SK-N-SH treated with all-trans-retinoic acid at 6 μM for 48 hours (cell line): ENCODE measurements at regions not wholly inside any gene's neighbourhood (a gene's known extent, or its start where the extent isn't known, plus 50 kb on each side); places are given as distances from the start of the nearest gene placed in this dataset.
"Not testable (repeated sequence)": the region's sequence is repeated elsewhere in the genome, so short reads cannot be mapped to it uniquely, and the experiment has no call there.

ENCODE experiments used
- ATAC-seq: fragments of 200-7000 bp; cut with Tn5 transposase; 3 replicates; pipeline ENCODE4 v1.9.1; 2020; ENCODE audit warnings: mild to moderate bottlenecking, moderate library complexity
- BACH2 ChIP-seq: fragments of 250-450 bp; sonication (Bioruptor Pico); IDR thresholded peaks from 2 replicates; pipeline ENCODE4 v1.9.0; 2021; ENCODE audit warnings: mild to moderate bottlenecking, borderline replicate concordance
- ESRRG ChIP-seq: fragments of 250-450 bp; sonication (Bioruptor Pico); IDR thresholded peaks from 2 replicates; pipeline ENCODE4 v1.6.1; 2021; ENCODE audit warnings: mild to moderate bottlenecking
- ISL1 ChIP-seq: fragments of 250-450 bp; sonication (Bioruptor Pico); IDR thresholded peaks from 2 replicates; pipeline ENCODE4 v2.1.2; 2022; ENCODE audit warnings: mild to moderate bottlenecking, moderate library complexity
- OSR1 ChIP-seq: fragments of 250-450 bp; sonication (Bioruptor Pico); IDR thresholded peaks from 2 replicates; pipeline ENCODE4 v1.8.0; 2022; ENCODE audit warnings: moderate library complexity, mild to moderate bottlenecking, inconsistent platforms
- POU6F1 ChIP-seq: fragments of 250-450 bp; sonication (Bioruptor Pico); IDR thresholded peaks from 2 replicates; pipeline ENCODE4 v1.8.0; 2021; ENCODE audit warnings: low read depth, mild to moderate bottlenecking, moderate library complexity, borderline replicate concordance
- PPARA ChIP-seq: fragments of 250-450 bp; sonication (Bioruptor Pico); IDR thresholded peaks from 2 replicates; pipeline ENCODE4 v1.5.0; 2020; ENCODE audit warnings: mild to moderate bottlenecking, borderline replicate concordance
- SNAI2 ChIP-seq: fragments of 250-450 bp; sonication (Bioruptor Pico); IDR thresholded peaks from 2 replicates; pipeline ENCODE4 v1.5.0; 2020; ENCODE audit warnings: mild to moderate bottlenecking, moderate library complexity
- TOX ChIP-seq: fragments of 250-450 bp; sonication (Bioruptor Pico); IDR thresholded peaks from 2 replicates; pipeline ENCODE4 v1.8.0; 2021; ENCODE audit warnings: mild to moderate bottlenecking, moderate library complexity, borderline replicate concordance
- TSHZ2 ChIP-seq: fragments of 250-450 bp; sonication (Bioruptor Pico); IDR thresholded peaks from 2 replicates; pipeline ENCODE4 v1.5.0; 2020; ENCODE audit warnings: mild to moderate bottlenecking, moderate library complexity
- ZC3H10 ChIP-seq: fragments of 250-450 bp; sonication (Bioruptor Pico); IDR thresholded peaks from 2 replicates; pipeline ENCODE4 v1.5.1; 2021; ENCODE audit warnings: mild to moderate bottlenecking, moderate library complexity
- ZFP3 ChIP-seq: fragments of 250-450 bp; sonication (Bioruptor Pico); IDR thresholded peaks from 2 replicates; pipeline ENCODE4 v1.5.0; 2020; ENCODE audit warnings: mild to moderate bottlenecking, moderate library complexity
- ZNF70 ChIP-seq: fragments of 450-650 bp; formaldehyde crosslinking; IDR thresholded peaks from 2 replicates; pipeline ENCODE4 v1.5.0; 2020; ENCODE audit warnings: mild to moderate bottlenecking, moderate library complexity
- TF ChIP-seq, protein P1 (sequence below): fragments of 250-450 bp; sonication (Bioruptor Pico); IDR thresholded peaks from 2 replicates; pipeline ENCODE4 v1.8.0; 2020; ENCODE audit warnings: mild to moderate bottlenecking, moderate library complexity, borderline replicate concordance
- TF ChIP-seq, protein P2 (sequence below): fragments of 250-450 bp; sonication (Bioruptor Pico); IDR thresholded peaks from 2 replicates; pipeline ENCODE4 v1.5.1; 2020; ENCODE audit warnings: low read depth, mild to moderate bottlenecking, moderate library complexity
- TF ChIP-seq, protein P3 (sequence below): fragments of 250-450 bp; sonication (Bioruptor Pico); IDR thresholded peaks from 2 replicates; pipeline ENCODE4 v1.5.1; 2021; ENCODE audit warnings: mild to moderate bottlenecking, moderate library complexity

- TF ChIP-seq TSHZ2 (CRISPR knock-in tag) (no peak), SNAI2 (CRISPR knock-in tag) (no peak), ZFP3 (CRISPR knock-in tag) (no peak), ZNF70 (CRISPR knock-in tag) (no peak)
Observed at GRCh38 chr13:22801402-22802003, 379.3 kb upstream of the SGCG start (continued).

DNA sequence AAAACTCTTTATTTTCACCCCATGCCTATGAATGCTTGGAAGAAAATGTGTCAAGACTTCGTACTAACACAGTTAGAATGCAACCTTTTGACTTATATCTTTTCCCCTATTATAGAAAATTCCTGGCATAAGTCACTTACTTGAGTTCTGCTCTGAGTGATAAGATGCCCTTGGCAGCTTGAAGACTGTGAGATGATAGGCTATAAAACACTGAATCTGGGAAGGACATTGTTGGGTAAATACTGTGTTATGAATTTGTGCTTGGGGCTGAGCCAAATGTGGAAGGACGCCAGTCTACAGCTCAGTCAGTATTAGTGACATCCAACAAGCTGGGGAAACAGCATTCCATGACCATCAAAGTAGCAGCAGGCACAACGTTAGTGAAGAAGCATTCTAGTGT, 368.0 kb upstream of the SGCG start:
- no peak for ATAC-seq
- no peak for TF ChIP-seq ESRRG (CRISPR knock-in tag)
- TF ChIP-seq BACH2 (CRISPR knock-in tag) = no peak
- TF ChIP-seq TOX (CRISPR knock-in tag) = no peak
- TF ChIP-seq PPARA (CRISPR knock-in tag) = no peak
- TF ChIP-seq ZC3H10 (CRISPR knock-in tag) = no peak
- TF ChIP-seq, protein P1, sequence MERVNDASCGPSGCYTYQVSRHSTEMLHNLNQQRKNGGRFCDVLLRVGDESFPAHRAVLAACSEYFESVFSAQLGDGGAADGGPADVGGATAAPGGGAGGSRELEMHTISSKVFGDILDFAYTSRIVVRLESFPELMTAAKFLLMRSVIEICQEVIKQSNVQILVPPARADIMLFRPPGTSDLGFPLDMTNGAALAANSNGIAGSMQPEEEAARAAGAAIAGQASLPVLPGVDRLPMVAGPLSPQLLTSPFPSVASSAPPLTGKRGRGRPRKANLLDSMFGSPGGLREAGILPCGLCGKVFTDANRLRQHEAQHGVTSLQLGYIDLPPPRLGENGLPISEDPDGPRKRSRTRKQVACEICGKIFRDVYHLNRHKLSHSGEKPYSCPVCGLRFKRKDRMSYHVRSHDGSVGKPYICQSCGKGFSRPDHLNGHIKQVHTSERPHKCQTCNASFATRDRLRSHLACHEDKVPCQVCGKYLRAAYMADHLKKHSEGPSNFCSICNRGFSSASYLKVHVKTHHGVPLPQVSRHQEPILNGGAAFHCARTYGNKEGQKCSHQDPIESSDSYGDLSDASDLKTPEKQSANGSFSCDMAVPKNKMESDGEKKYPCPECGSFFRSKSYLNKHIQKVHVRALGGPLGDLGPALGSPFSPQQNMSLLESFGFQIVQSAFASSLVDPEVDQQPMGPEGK (CRISPR knock-in tag) = no peak
- TF ChIP-seq POU6F1 (CRISPR knock-in tag) = no peak
- TF ChIP-seq, protein P2, sequence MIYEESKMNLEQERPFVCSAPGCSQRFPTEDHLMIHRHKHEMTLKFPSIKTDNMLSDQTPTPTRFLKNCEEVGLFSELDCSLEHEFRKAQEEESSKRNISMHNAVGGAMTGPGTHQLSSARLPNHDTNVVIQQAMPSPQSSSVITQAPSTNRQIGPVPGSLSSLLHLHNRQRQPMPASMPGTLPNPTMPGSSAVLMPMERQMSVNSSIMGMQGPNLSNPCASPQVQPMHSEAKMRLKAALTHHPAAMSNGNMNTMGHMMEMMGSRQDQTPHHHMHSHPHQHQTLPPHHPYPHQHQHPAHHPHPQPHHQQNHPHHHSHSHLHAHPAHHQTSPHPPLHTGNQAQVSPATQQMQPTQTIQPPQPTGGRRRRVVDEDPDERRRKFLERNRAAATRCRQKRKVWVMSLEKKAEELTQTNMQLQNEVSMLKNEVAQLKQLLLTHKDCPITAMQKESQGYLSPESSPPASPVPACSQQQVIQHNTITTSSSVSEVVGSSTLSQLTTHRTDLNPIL (CRISPR knock-in tag) = no peak
- TF ChIP-seq ZFP3 (CRISPR knock-in tag) = no peak
- TF ChIP-seq ISL1 (CRISPR knock-in tag) = no peak
- TF ChIP-seq, protein P3, sequence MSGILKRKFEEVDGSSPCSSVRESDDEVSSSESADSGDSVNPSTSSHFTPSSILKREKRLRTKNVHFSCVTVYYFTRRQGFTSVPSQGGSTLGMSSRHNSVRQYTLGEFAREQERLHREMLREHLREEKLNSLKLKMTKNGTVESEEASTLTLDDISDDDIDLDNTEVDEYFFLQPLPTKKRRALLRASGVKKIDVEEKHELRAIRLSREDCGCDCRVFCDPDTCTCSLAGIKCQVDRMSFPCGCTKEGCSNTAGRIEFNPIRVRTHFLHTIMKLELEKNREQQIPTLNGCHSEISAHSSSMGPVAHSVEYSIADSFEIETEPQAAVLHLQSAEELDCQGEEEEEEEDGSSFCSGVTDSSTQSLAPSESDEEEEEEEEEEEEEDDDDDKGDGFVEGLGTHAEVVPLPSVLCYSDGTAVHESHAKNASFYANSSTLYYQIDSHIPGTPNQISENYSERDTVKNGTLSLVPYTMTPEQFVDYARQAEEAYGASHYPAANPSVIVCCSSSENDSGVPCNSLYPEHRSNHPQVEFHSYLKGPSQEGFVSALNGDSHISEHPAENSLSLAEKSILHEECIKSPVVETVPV (CRISPR knock-in tag) = no peak
- TF ChIP-seq OSR1 = no peak

GRCh38 chr13:22813531-22814377, 367.0 kb upstream of the SGCG start:
- ATAC-seq = not testable (repeated sequence)

- not testable (repeated sequence) for ATAC-seq
Observed at GRCh38 chr13:22814433-22814832, 366.3 kb upstream of the SGCG start.

- TF ChIP-seq, protein P2 (CRISPR knock-in tag) = no peak
- TF ChIP-seq, protein P1 (CRISPR knock-in tag) = no peak
- no peak for TF ChIP-seq BACH2 (CRISPR knock-in tag)
- TF ChIP-seq ISL1 (CRISPR knock-in tag) = no peak
- no peak for TF ChIP-seq ZFP3 (CRISPR knock-in tag)
- no peak for ATAC-seq
Observed at GRCh38 chr13:22821589-22821988, 359.2 kb upstream of the SGCG start.
